ENCODE measurements at regions not wholly inside any gene's neighbourhood (a gene's known extent, or its start where the extent isn't known, plus 50 kb on each side); places are given as distances from the start of the nearest gene placed in this dataset.
A peak's percentile ranks its signal among the peaks of the same experiment; 100 is the strongest.

GRCh38 chr12:28951935-28952334, 197.1 kb upstream of the FAR2 start:
- no peak for DNase-seq (ENCODE audit: insufficient read length, low spot score)
- TF ChIP-seq, protein P1, sequence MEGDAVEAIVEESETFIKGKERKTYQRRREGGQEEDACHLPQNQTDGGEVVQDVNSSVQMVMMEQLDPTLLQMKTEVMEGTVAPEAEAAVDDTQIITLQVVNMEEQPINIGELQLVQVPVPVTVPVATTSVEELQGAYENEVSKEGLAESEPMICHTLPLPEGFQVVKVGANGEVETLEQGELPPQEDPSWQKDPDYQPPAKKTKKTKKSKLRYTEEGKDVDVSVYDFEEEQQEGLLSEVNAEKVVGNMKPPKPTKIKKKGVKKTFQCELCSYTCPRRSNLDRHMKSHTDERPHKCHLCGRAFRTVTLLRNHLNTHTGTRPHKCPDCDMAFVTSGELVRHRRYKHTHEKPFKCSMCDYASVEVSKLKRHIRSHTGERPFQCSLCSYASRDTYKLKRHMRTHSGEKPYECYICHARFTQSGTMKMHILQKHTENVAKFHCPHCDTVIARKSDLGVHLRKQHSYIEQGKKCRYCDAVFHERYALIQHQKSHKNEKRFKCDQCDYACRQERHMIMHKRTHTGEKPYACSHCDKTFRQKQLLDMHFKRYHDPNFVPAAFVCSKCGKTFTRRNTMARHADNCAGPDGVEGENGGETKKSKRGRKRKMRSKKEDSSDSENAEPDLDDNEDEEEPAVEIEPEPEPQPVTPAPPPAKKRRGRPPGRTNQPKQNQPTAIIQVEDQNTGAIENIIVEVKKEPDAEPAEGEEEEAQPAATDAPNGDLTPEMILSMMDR (IDR thresholded peaks at IDR 0.05; ENCODE audit: insufficient read depth, missing control alignments): no peak
- no peak for FAIRE-seq

- TF ChIP-seq, protein P1 (IDR thresholded peaks at IDR 0.05; ENCODE audit: insufficient read depth, missing control alignments): no peak
- FAIRE-seq (no peak), DNase-seq (ENCODE audit: insufficient read length, low spot score) (no peak)
These were observed 194.7 kb upstream of the FAR2 start for GRCh38 chr12:28954333-28954732.

DNA sequence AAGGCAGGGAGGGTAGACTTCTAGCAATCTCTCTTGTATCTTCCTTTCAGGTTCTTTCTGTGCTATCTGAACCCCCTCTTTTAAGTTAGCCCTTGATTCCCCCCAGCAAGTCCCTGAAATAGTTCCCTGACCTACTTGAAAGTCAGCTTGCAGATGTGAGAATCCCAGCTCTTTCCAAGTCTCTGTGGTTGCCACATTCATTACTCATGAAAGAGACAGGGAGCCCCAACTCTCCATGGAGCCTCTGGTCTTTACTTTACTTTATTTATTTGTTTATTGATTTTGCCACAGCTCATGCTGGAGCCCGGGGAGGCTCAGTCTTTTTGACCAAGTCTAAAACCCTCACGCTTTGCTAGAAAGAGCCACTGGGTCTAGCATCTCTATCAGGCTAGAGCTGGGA, 193.6 kb upstream of the FAR2 start:
- no peak for DNase-seq (ENCODE audit: insufficient read length, low spot score)
- no peak for FAIRE-seq
- TF ChIP-seq, protein P1 (IDR thresholded peaks at IDR 0.05; ENCODE audit: insufficient read depth, missing control alignments): no peak

- DNase-seq (ENCODE audit: insufficient read length, low spot score): no peak
- TF ChIP-seq, protein P1 (IDR thresholded peaks at IDR 0.05; ENCODE audit: insufficient read depth, missing control alignments): no peak
- no peak for FAIRE-seq
These were observed 193.1 kb upstream of the FAR2 start for GRCh38 chr12:28955931-28956330.

DNA sequence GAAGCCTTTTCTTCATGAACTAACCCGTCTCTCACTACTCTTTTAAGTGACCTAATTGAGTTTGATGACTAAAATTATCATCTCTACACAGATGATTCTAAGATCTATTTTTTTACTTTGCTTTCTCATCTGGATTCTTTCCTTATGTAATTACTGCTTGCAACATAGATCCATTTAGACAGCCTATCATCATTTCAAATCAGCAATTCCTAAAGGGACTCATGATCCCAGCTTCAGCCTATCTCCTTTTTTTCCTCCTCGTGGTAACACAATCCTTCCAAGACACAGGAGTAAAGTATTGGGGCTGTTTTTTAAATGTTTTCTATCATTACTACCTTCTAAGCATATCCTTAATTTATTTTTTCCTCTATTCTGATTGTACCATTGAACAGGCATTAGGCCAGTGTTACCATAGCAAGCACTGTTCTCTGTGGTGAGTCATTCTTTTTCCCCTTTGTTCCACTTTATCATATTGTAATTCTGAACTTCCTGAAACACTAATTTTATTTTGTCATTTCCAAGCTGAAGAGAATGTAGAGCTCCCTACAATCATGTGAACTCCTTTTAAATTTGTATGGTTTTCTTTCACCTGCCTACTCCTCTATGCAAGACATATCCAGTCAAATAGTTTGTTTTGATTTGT, 190.4 kb upstream of the FAR2 start:
- DNase-seq (ENCODE audit: insufficient read length, low spot score) (no peak), FAIRE-seq (no peak)
- TF ChIP-seq, protein P1 (IDR thresholded peaks at IDR 0.05; ENCODE audit: insufficient read depth, missing control alignments): no peak

- no peak for FAIRE-seq
- TF ChIP-seq, protein P1 (IDR thresholded peaks at IDR 0.05; ENCODE audit: insufficient read depth, missing control alignments): no peak
- no peak for DNase-seq (ENCODE audit: insufficient read length, low spot score)
These were observed 187.1 kb upstream of the FAR2 start for GRCh38 chr12:28961948-28962384.

- FAIRE-seq (no peak), DNase-seq (ENCODE audit: insufficient read length, low spot score) (no peak)
- TF ChIP-seq, protein P1 (IDR thresholded peaks at IDR 0.05; ENCODE audit: insufficient read depth, missing control alignments): peak; percentile 30
These were observed 185.5 kb upstream of the FAR2 start for GRCh38 chr12:28963554-28963953.
